Neural progenitor cell (in vitro differentiated cells): ENCODE measurements at regions not wholly inside any gene's neighbourhood (a gene's known extent, or its start where the extent isn't known, plus 50 kb on each side); places are given as distances from the start of the nearest gene placed in this dataset.

Experiments
- CTCF ChIP-seq: fragments of 200-600 bp; sonication (generic); IDR thresholded peaks from 2 replicates; pipeline ENCODE4 v1.5.1; 2017; ENCODE audit warnings: antibody characterized with exemption, mild to moderate bottlenecking
- EZH2 ChIP-seq: fragments of 200-600 bp; sonication (generic); IDR thresholded peaks from 2 replicates; pipeline ENCODE4 v1.6.1; 2017; ENCODE audit warnings: antibody characterized with exemption, mild to moderate bottlenecking, moderate library complexity

- no peak for TF ChIP-seq CTCF
- no peak for TF ChIP-seq EZH2
Observed at GRCh38 chr1:184287001-184287400, 99.8 kb upstream of the C1orf21 start.
